ENCODE measurements at regions not wholly inside any gene's neighbourhood (a gene's known extent, or its start where the extent isn't known, plus 50 kb on each side); places are given as distances from the start of the nearest gene placed in this dataset.

DNA sequence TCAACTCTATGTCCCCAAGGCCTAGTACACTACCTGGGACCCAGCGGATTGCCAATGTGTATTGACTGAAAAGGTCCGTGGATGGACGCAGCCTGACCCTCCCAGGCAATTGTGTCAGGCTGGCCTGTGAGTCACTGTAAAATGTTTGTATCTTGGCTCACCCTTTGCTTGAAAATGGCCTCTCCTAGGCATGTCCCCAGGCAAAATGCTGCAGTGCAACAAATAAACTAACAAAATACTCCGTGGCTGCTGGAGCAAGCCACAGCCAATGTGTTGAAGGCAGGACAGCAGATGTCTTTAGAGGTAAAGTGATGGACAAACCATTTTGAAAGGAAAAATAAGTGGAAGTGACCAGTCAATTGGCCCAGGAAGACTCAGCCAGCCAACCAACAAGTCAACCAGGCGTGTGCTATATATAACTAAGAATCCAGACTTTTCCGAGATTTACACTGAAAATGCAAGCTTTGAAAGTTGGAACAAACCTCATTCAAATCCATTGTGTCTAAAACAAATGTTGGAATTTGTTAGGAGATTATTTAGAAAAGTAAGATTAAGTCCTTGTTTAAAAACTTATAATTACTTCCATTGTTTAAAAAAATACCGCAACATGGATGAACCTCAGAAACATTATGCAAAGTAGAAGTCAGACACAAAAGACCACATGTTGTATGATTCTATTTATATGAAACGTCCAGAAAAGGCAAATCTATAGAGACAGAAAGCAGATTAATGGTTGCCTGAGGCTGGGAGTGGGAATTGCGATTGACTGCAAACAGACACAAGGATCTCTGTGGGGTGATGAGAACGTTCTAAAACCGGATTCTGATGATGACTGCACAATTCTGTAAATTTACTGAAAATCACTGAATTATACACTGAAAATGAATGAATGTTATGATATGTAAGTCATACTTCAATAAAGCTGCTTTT is 191.2 kb downstream of the TLE3 start:
- TF ChIP-seq GATA2 (IDR thresholded peaks at IDR 0.05; ENCODE audit: low read depth, low read length) (no peak), GATA3 (IDR thresholded peaks at IDR 0.05; ENCODE audit: low read depth, low read length) (no peak)
